ENCODE measurements at regions not wholly inside any gene's neighbourhood (a gene's known extent, or its start where the extent isn't known, plus 50 kb on each side); places are given as distances from the start of the nearest gene placed in this dataset.

DNA sequence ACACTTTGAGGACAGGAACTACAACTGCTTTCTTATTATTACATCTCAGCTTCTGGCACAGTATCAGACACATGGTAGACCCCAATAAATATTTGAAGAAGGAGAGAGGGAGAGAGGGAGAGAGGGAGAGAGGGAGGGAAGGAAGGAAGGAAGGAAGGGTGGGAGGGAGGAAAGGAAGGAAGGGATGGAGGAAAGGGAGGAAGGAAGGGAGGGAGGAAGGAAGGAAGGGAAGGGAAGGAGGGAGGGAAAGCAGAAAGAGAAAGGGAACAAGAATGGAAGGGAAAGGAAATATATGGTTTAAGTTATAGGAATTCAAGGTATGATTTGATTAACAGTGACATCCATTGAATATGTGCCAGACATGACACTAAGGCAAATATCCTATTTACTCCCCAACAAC is 402.1 kb downstream of the KIF16B start:
- Histone ChIP-seq H3K9me3 (ENCODE audit: control insufficient read depth, insufficient read depth, low read length) (peaks cover 10% of the 10 kb centered on the region), H3K23ac (ENCODE audit: low read depth, low read length) (no peak overlapping the region), H2BK15ac (ENCODE audit: low read depth, low read length) (no peak overlapping the region), H3K27ac (ENCODE audit: insufficient read depth, low read length) (no peak overlapping the region), H3K79me1 (ENCODE audit: low read depth in 1 of 2, low read length in 2 of 2) (no peaks in the 10 kb centered on the region), H3K36me3 (ENCODE audit: control insufficient read depth, insufficient read depth, low read length) (no peaks in the 10 kb centered on the region), H4K8ac (ENCODE audit: low read depth in 2 of 2, low read length in 2 of 2) (no peak overlapping the region), H3K4me1 (ENCODE audit: control insufficient read depth, insufficient read depth, low read length) (no peaks in the 10 kb centered on the region), H2AK5ac (ENCODE audit: low read depth, low read length) (no peak overlapping the region), H2AK9ac (replicated peaks; ENCODE audit: low read depth, low read length, poor library complexity) (no peak overlapping the region), H3K9ac (ENCODE audit: low read depth, low read length) (no peak overlapping the region), H3K4me2 (ENCODE audit: low read depth, low read length) (no peak overlapping the region), H3K4me3 (ENCODE audit: insufficient read depth, low read depth, low read length) (no peak overlapping the region), H2BK20ac (ENCODE audit: low read depth, low read length) (no peak overlapping the region), H4K5ac (ENCODE audit: low read depth, low read length) (no peak overlapping the region), H3K14ac (replicated peaks; ENCODE audit: low read depth, low read length) (no peak overlapping the region), H2BK5ac (ENCODE audit: low read depth, low read length, poor library complexity, severe bottlenecking) (no peak overlapping the region), H2BK120ac (ENCODE audit: low read depth, low read length) (no peak overlapping the region), H3K9me1 (ENCODE audit: insufficient read depth, low read length) (no peaks in the 10 kb centered on the region), H3K4ac (ENCODE audit: low read depth, low read length) (no peak overlapping the region), H2AFZ (replicated peaks; ENCODE audit: low read length, poor library complexity) (no peak overlapping the region), H3K56ac (ENCODE audit: extremely low read depth, insufficient read depth, low read length) (no peak overlapping the region), H4K91ac (ENCODE audit: insufficient read depth, low read depth, low read length) (no peak overlapping the region), H4K20me1 (ENCODE audit: insufficient read depth, low read length) (no peaks in the 10 kb centered on the region), H3K27me3 (ENCODE audit: control insufficient read depth, insufficient read depth, low read length) (no peaks in the 10 kb centered on the region), H3K18ac (ENCODE audit: low read depth, low read length) (no peak overlapping the region)
- in situ Hi-C loops (cut with MboI; ENCODE audit: low sequenced_read_pairs): no loop called here
- BruUV-seq (replicated peaks): no TSS peak
- intact Hi-C loops (cut with micrococcal nuclease): no loop called here
- dilution Hi-C loops (cut with HindIII; ENCODE audit: low sequenced_read_pairs, unreplicated experiment): no loop called here
- no peak for TF ChIP-seq MAZ (IDR thresholded peaks at IDR 0.05; ENCODE audit: borderline replicate concordance, low read depth, low read length)
- no peak for TF ChIP-seq MXI1 (IDR thresholded peaks at IDR 0.05; ENCODE audit: borderline replicate concordance, low read depth, low read length)
- no peak for TF ChIP-seq POLR2A (IDR thresholded peaks at IDR 0.05; ENCODE audit: low read depth, low read length)
- TF ChIP-seq CHD1 (IDR thresholded peaks at IDR 0.05; ENCODE audit: low read depth, low read length): no peak
- TF ChIP-seq, protein P1, sequence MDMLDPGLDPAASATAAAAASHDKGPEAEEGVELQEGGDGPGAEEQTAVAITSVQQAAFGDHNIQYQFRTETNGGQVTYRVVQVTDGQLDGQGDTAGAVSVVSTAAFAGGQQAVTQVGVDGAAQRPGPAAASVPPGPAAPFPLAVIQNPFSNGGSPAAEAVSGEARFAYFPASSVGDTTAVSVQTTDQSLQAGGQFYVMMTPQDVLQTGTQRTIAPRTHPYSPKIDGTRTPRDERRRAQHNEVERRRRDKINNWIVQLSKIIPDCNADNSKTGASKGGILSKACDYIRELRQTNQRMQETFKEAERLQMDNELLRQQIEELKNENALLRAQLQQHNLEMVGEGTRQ (IDR thresholded peaks at IDR 0.05; ENCODE audit: low read depth, low read length): no peak
- TF ChIP-seq NFE2L2 (IDR thresholded peaks at IDR 0.05; ENCODE audit: low read depth, low read length): no peak
- TF ChIP-seq RAD21 (IDR thresholded peaks at IDR 0.05; ENCODE audit: low read length): no peak
- TF ChIP-seq, protein P2, sequence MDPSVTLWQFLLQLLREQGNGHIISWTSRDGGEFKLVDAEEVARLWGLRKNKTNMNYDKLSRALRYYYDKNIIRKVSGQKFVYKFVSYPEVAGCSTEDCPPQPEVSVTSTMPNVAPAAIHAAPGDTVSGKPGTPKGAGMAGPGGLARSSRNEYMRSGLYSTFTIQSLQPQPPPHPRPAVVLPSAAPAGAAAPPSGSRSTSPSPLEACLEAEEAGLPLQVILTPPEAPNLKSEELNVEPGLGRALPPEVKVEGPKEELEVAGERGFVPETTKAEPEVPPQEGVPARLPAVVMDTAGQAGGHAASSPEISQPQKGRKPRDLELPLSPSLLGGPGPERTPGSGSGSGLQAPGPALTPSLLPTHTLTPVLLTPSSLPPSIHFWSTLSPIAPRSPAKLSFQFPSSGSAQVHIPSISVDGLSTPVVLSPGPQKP (IDR thresholded peaks at IDR 0.05; ENCODE audit: borderline replicate concordance, low read depth, low read length): no peak
- TF ChIP-seq BHLHE40 (IDR thresholded peaks at IDR 0.05; ENCODE audit: low read depth, low read length): no peak
- TF ChIP-seq, protein P3, sequence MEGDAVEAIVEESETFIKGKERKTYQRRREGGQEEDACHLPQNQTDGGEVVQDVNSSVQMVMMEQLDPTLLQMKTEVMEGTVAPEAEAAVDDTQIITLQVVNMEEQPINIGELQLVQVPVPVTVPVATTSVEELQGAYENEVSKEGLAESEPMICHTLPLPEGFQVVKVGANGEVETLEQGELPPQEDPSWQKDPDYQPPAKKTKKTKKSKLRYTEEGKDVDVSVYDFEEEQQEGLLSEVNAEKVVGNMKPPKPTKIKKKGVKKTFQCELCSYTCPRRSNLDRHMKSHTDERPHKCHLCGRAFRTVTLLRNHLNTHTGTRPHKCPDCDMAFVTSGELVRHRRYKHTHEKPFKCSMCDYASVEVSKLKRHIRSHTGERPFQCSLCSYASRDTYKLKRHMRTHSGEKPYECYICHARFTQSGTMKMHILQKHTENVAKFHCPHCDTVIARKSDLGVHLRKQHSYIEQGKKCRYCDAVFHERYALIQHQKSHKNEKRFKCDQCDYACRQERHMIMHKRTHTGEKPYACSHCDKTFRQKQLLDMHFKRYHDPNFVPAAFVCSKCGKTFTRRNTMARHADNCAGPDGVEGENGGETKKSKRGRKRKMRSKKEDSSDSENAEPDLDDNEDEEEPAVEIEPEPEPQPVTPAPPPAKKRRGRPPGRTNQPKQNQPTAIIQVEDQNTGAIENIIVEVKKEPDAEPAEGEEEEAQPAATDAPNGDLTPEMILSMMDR (conservative IDR thresholded peaks at IDR 0.05; ENCODE audit: low read depth, low read length): no peak
- TF ChIP-seq FOS (IDR thresholded peaks at IDR 0.05; ENCODE audit: low read depth, low read length): no peak
- ATAC-seq (ENCODE audit: low read depth) (no peak), DNase-seq (no peak)
- CTCF ChIA-PET: interaction anchor here (0.6 kb wide), 1 partner anchor 1077 kb away, joined by 5 read pairs; no protein-coding TSS in a partner anchor
- POLR2A ChIA-PET (ENCODE audit: unreplicated experiment): no interaction called here
